K562 (cell line): ENCODE measurements at regions not wholly inside any gene's neighbourhood (a gene's known extent, or its start where the extent isn't known, plus 50 kb on each side); places are given as distances from the start of the nearest gene placed in this dataset.

Experiments used
- ATAC-seq: fragments of 200-7000 bp; cut with Tn5 transposase; 3 replicates; pipeline ENCODE4 v1.9.1; 2020; ENCODE audit warnings: moderate library complexity
- BruUV-seq: library from RNA; stranded (reverse); fragments of 400-500 nt; replicated peaks from 2 replicates; lab custom pipeline; 2021; lab: Mats Ljungman, UMichigan
- CTCF ChIA-PET: fragments of 300-600 bp; formaldehyde crosslinking; extraction: SDS; loops from one replicate; lab custom pipeline; 2021; ENCODE audit warnings: low intra/inter-chr PET ratio; lab: Yijun Ruan, JAX
- POLR2A ChIA-PET: fragments of 300-600, 350-650 bp; sonication (Branson Sonifier 250); formaldehyde crosslinking; extraction: SDS; loops from one replicate; lab custom pipeline; 2021; ENCODE audit warnings: antibody characterized with exemption, inconsistent platforms; lab: Yijun Ruan, JAX
- DNase-seq, 4 experiments: peaks; one replicate each; pipeline versions ENCODE4 v3.0.0 to v3.0.0-alpha.2; 2011 to 2018; ENCODE audit warnings: low spot score in 3 of 4, mixed read lengths in 3 of 4; ENCODE audit errors: extremely low read depth in 1 of 4
- FAIRE-seq: peaks from 2 replicates; lab custom pipeline; 2011; peaks lifted over from hg19 to GRCh38; lab: Jason Lieb, UNC
- H2AFZ ChIP-seq: 2 replicates; pipeline ENCODE4 v1.6.0; 2011; ENCODE audit warnings: low read depth, low read length, control low read depth, inconsistent platforms
- H3K27ac ChIP-seq: fragments of 200-600 bp; 3 replicates; pipeline ENCODE4 v1.8.0; 2011; ENCODE audit warnings: low read depth, mild to moderate bottlenecking, control low read depth, inconsistent platforms, low read length, moderate library complexity, mixed read lengths; ENCODE audit errors: extremely low read depth
- H3K27me3 ChIP-seq, 2 experiments: fragments of 300-600 bp in 1 of 2; 2 replicates in 1 of 2; 3 replicates in 1 of 2; pipeline versions ENCODE4 v1.6.0 to v1.8.0; 2011; ENCODE audit warnings: inconsistent platforms in 2 of 2, low read length in 2 of 2, mild to moderate bottlenecking in 1 of 2, mixed read lengths in 1 of 2, moderate library complexity in 1 of 2; ENCODE audit not compliant: control insufficient read depth in 2 of 2, insufficient read depth in 2 of 2
- H3K36me3 ChIP-seq: fragments of 300-600 bp; 3 replicates; pipeline ENCODE4 v1.8.0; 2011; ENCODE audit warnings: mild to moderate bottlenecking, low read length, inconsistent platforms; ENCODE audit not compliant: control insufficient read depth, insufficient read depth
- H3K4me1 ChIP-seq, 2 experiments: fragments of 200-600 bp in 1 of 2; replicated peaks in 1 of 2; 2 replicates in 1 of 2; 3 replicates in 1 of 2; pipeline versions ENCODE4 v1.5.1 to v1.8.0; 2011; ENCODE audit warnings: inconsistent platforms in 2 of 2, low read length in 2 of 2, mild to moderate bottlenecking in 1 of 2, mixed read lengths in 1 of 2, moderate library complexity in 1 of 2; ENCODE audit not compliant: control insufficient read depth in 2 of 2, insufficient read depth in 2 of 2
- H3K4me2 ChIP-seq: 2 replicates; pipeline ENCODE4 v1.6.1; 2011; ENCODE audit warnings: low read length, control low read depth, inconsistent platforms, mixed read lengths; ENCODE audit not compliant: insufficient read depth
- H3K4me3 ChIP-seq: fragments of 200-600 bp; sonication (generic), shearing (Covaris generic); 2 replicates; pipeline ENCODE4 v1.5.1; 2016; ENCODE audit warnings: control low read depth, inconsistent platforms
- H3K79me2 ChIP-seq: fragments of 200-600 bp; 3 replicates; pipeline ENCODE4 v1.8.0; 2011; ENCODE audit warnings: low read length, inconsistent platforms; ENCODE audit not compliant: control insufficient read depth, insufficient read depth
- H3K9ac ChIP-seq, 2 experiments: 2 replicates each; pipeline versions ENCODE4 v1.6.0 to v1.6.1; 2011; ENCODE audit warnings: low read depth in 2 of 2, low read length in 2 of 2, control low read depth in 1 of 2, inconsistent platforms in 1 of 2, mild to moderate bottlenecking in 1 of 2, mixed read lengths in 1 of 2; ENCODE audit not compliant: insufficient read depth in 1 of 2
- H3K9me1 ChIP-seq: one replicate; pipeline ENCODE4 v1.6.0; 2011; ENCODE audit warnings: inconsistent platforms, mild to moderate bottlenecking, low read length, moderate library complexity; ENCODE audit not compliant: control insufficient read depth, insufficient read depth
- H3K9me3 ChIP-seq: replicated peaks from 2 replicates; pipeline ENCODE4 v1.5.1; 2011; ENCODE audit warnings: low read depth, low read length, inconsistent platforms; ENCODE audit not compliant: control insufficient read depth, insufficient read depth
- H4K20me1 ChIP-seq: replicated peaks from 2 replicates; pipeline ENCODE4 v1.6.1; 2011; ENCODE audit warnings: low read length, inconsistent platforms, mixed read lengths; ENCODE audit not compliant: control insufficient read depth, insufficient read depth
- CHD4 ChIP-seq: fragments of 200-600 bp; sonication (generic); IDR thresholded peaks from 3 replicates; pipeline ENCODE4 v1.6.1; 2012; ENCODE audit warnings: low read depth, mild to moderate bottlenecking, mixed read lengths, low read length, inconsistent platforms; ENCODE audit not compliant: insufficient read depth, insufficient replicate concordance, poor library complexity, severe bottlenecking
- CREB5 ChIP-seq: fragments of 250-450 bp; sonication (Bioruptor Pico); IDR thresholded peaks from 2 replicates; pipeline ENCODE4 v1.5.0; 2020; ENCODE audit warnings: mild to moderate bottlenecking
- DACH1 ChIP-seq: fragments of 450-650 bp; IDR thresholded peaks from 2 replicates; pipeline ENCODE4 v1.6.1; 2018; ENCODE audit not compliant: partially characterized antibody
- E2F4 ChIP-seq: sonication (generic); formaldehyde crosslinking; IDR thresholded peaks from 2 replicates; pipeline ENCODE4 v1.8.0; 2022; ENCODE audit warnings: mild to moderate bottlenecking, low read depth, missing genetic modification reagents
- EP300 ChIP-seq: IDR thresholded peaks from 2 replicates; pipeline ENCODE4 v1.6.1; 2012; ENCODE audit warnings: low read length, improper control_type of control experiment
- GMEB1 ChIP-seq: fragments of 250-450 bp; sonication (Bioruptor Pico); IDR thresholded peaks from 2 replicates; pipeline ENCODE4 v1.4.0; 2020; ENCODE audit warnings: mild to moderate bottlenecking
- NR2C2 ChIP-seq, 2 experiments: fragments of 200-800 bp in 1 of 2; sonication (Bioruptor generic) in 1 of 2; sonication (generic) in 1 of 2; formaldehyde crosslinking in 1 of 2; IDR thresholded peaks; 2 replicates each; pipeline versions ENCODE4 v1.6.1 to v1.8.0; 2016 to 2022; ENCODE audit warnings: mild to moderate bottlenecking in 1 of 2, missing compliant biosample characterization in 1 of 2, missing genetic modification characterization in 1 of 2, missing genetic modification reagents in 1 of 2
- PTTG1 ChIP-seq: fragments of 450-650 bp; IDR thresholded peaks from 2 replicates; pipeline ENCODE4 v1.6.1; 2016; ENCODE audit warnings: low read depth, mild to moderate bottlenecking, missing genetic modification characterization, missing compliant biosample characterization
- RBM15 ChIP-seq: fragments of 200-400 bp; formaldehyde crosslinking; IDR thresholded peaks from 2 replicates; pipeline ENCODE4 v1.6.1; 2018; ENCODE audit warnings: mild to moderate bottlenecking, low read length, moderate library complexity; ENCODE audit not compliant: insufficient read depth
- STAG1 ChIP-seq: sonication (generic); formaldehyde crosslinking; IDR thresholded peaks from 2 replicates; pipeline ENCODE4 v1.5.0; 2020; ENCODE audit warnings: missing genetic modification reagents, borderline replicate concordance
- WGBS: fragments of 100-300 bp; shearing (Covaris generic); methylation state at CpG from one replicate; pipeline ENCODE4 v1.1.6; 2016; ENCODE audit warnings: low coverage, mixed read lengths; ENCODE audit not compliant: insufficient coverage; ENCODE audit errors: missing lambda C conversion rate; 5-methylcytosine and 5-hydroxymethylcytosine counted together
- in situ Hi-C: fragments of 300-500 bp; cut with MboI; formaldehyde crosslinking; loops from 4 replicates; pipeline ENCODE4 v1.15.0; 2018; ENCODE audit warnings: inconsistent platforms, mixed read lengths
- intact Hi-C: fragments of 100-400 bp; cut with micrococcal nuclease; formaldehyde crosslinking; loops from 2 replicates; pipeline ENCODE4 v1.14.2; 2022

GRCh38 chr10:43867667-43868565 lies 219.2 kb upstream of the ZNF32 start:
- Histone ChIP-seq H4K20me1 (0 out of 2 replicates have a peak, but pooled peaks cover 4% of the 10 kb centered on the region), H3K9ac (no peak overlapping the region), H3K27ac (no peak overlapping the region), H3K4me2 (no peak overlapping the region), H3K4me1 (no peaks in the 10 kb centered on the region; a peak in 1 of 5 replicates), H3K9me1 (no peaks in the 10 kb centered on the region), H3K9me3 (no peaks in the 10 kb centered on the region), H3K27me3 (peaks cover 2 to 41% of the 10 kb centered on the region in 2 experiments; a peak in 2 of 5 replicates), H3K79me2 (no peaks in the 10 kb centered on the region), H3K4me3 (no peak overlapping the region), H3K36me3 (no peaks in the 10 kb centered on the region), H2AFZ (no peak overlapping the region)
- BruUV-seq = no TSS peak
- FAIRE-seq (no peak), ATAC-seq (no peak), DNase-seq (no peak)
- CTCF ChIA-PET = no interaction called here
- WGBS = under 1% methylated on average over 16 of the region's 16 CpGs
- in situ Hi-C loops = no loop called here
- intact Hi-C loops = no loop called here
- POLR2A ChIA-PET = interaction anchor here (0.6 kb wide), 1 partner anchor 10 kb away, joined by 3 read pairs; no protein-coding TSS in a partner anchor
- no peak for TF ChIP-seq EP300
- TF ChIP-seq E2F4 = no peak
- no peak for TF ChIP-seq STAG1 (CRISPR knock-in tag)
- no peak for TF ChIP-seq CHD4
- no peak for TF ChIP-seq CREB5 (CRISPR knock-in tag)
- no peak for TF ChIP-seq DACH1
- TF ChIP-seq NR2C2 (CRISPR knock-in tag; IDR thresholded peaks at IDR 0.05) = no peak
- TF ChIP-seq NR2C2 (tag; IDR thresholded peaks at IDR 0.05) = no peak
- TF ChIP-seq RBM15 = no peak
- no peak for TF ChIP-seq GMEB1 (CRISPR knock-in tag)
- no peak for TF ChIP-seq PTTG1 (tag)
- TF ChIP-seq, all 486 proteins: peak for 0
